Body of pancreas (tissue), 4 donors: ENCODE measurements at regions not wholly inside any gene's neighbourhood (a gene's known extent, or its start where the extent isn't known, plus 50 kb on each side); places are given as distances from the start of the nearest gene placed in this dataset.

ENCODE experiments used
- POLR2A ChIP-seq, 3 donors: fragments of 450-650 bp; IDR thresholded peaks; one replicate each; pipeline ENCODE4 v1.6.1; 2016; ENCODE audit warnings: antibody characterized with exemption in 3 of 3, mild to moderate bottlenecking in 2 of 3
- TF ChIP-seq, protein P1 (sequence below), 7 experiments: fragments of 450-650 bp in 4 of 7; fragments of 200-600 bp in 3 of 7; sonication (generic) in 3 of 7; IDR thresholded peaks; one replicate each; pipeline ENCODE4 v1.5.1; 2016 to 2019; ENCODE audit warnings: antibody characterized with exemption in 7 of 7

- TF ChIP-seq, protein P1, sequence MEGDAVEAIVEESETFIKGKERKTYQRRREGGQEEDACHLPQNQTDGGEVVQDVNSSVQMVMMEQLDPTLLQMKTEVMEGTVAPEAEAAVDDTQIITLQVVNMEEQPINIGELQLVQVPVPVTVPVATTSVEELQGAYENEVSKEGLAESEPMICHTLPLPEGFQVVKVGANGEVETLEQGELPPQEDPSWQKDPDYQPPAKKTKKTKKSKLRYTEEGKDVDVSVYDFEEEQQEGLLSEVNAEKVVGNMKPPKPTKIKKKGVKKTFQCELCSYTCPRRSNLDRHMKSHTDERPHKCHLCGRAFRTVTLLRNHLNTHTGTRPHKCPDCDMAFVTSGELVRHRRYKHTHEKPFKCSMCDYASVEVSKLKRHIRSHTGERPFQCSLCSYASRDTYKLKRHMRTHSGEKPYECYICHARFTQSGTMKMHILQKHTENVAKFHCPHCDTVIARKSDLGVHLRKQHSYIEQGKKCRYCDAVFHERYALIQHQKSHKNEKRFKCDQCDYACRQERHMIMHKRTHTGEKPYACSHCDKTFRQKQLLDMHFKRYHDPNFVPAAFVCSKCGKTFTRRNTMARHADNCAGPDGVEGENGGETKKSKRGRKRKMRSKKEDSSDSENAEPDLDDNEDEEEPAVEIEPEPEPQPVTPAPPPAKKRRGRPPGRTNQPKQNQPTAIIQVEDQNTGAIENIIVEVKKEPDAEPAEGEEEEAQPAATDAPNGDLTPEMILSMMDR (IDR thresholded peaks at IDR 0.05): no peak
- no peak for TF ChIP-seq POLR2A (IDR thresholded peaks at IDR 0.05)
Measured at GRCh38 chr9:23288545-23288944, 537.5 kb downstream of the ELAVL2 start.
